Stimulated activated CD8-positive, alpha-beta memory T cell treated with anti-CD3 and anti-CD28 coated beads, Interleukin-4, amount 100 ng/mL, for 4 hours (primary cell): ENCODE measurements at regions not wholly inside any gene's neighbourhood (a gene's known extent, or its start where the extent isn't known, plus 50 kb on each side); places are given as distances from the start of the nearest gene placed in this dataset.

ENCODE experiments used
- DNase-seq, 2 donors: peaks; one replicate each; pipeline ENCODE4 v3.0.0-alpha.2; 2020; ENCODE audit warnings: low read depth in 2 of 2, low spot score in 1 of 2

GRCh38 chr4:138297743-138298405, 55.7 kb upstream of the SLC7A11 start:
- no peak for DNase-seq

- DNase-seq, result no peak
Observed at GRCh38 chr4:138292321-138292720, 50.2 kb upstream of the SLC7A11 start.
